ENCODE measurements at regions not wholly inside any gene's neighbourhood (a gene's known extent, or its start where the extent isn't known, plus 50 kb on each side); places are given as distances from the start of the nearest gene placed in this dataset.

- TF ChIP-seq CTCF (IDR thresholded peaks at IDR 0.05) (no peak), POLR2A (IDR thresholded peaks at IDR 0.05) (no peak)
Observed at GRCh38 chr7:117971556-117972244, 98.5 kb upstream of the CTTNBP2 start.
